ENCODE measurements at regions not wholly inside any gene's neighbourhood (a gene's known extent, or its start where the extent isn't known, plus 50 kb on each side); places are given as distances from the start of the nearest gene placed in this dataset.

GRCh38 chr3:56902468-56903160 is 100.9 kb upstream of the ARHGEF3 start:
- Histone ChIP-seq H3K4me1 (ENCODE audit: control insufficient read depth, insufficient read depth, low read length) (no peaks in the 10 kb centered on the region), H3K36me3 (ENCODE audit: control insufficient read depth, insufficient read depth, low read length) (no peaks in the 10 kb centered on the region), H3K4me3 (ENCODE audit: low read length) (no peak overlapping the region), H3K27me3 (ENCODE audit: control insufficient read depth, insufficient read depth, low read length) (no peaks in the 10 kb centered on the region), H3K9me3 (ENCODE audit: control insufficient read depth, insufficient read depth, low read length) (no peaks in the 10 kb centered on the region), H3K27ac (ENCODE audit: low read length) (no peak overlapping the region)
- Mint-ChIP-seq H3K4me3 (no peak overlapping the region), H3K27me3 (ENCODE audit: low read depth in 2 of 2) (no peaks in the 10 kb centered on the region), H3K9me3 (no peaks in the 10 kb centered on the region), H3K4me1 (peaks cover 39 to 40% of the 10 kb centered on the region in 2 donors), H3K27ac (peak overlapping the region in 1 of 2 donors; percentile 3), H3K36me3 (no peaks in the 10 kb centered on the region)
- no peak for TF ChIP-seq CTCF (IDR thresholded peaks at IDR 0.05)
- 90% methylated on average over 3 of the region's 3 CpGs for WGBS (ENCODE audit: insufficient coverage)
- ATAC-seq (no peak), DNase-seq (no peak)
- intact Hi-C loops (cut with micrococcal nuclease): no loop called here

GRCh38 chr3:56900801-56901200 is 99.1 kb upstream of the ARHGEF3 start:
- no peaks in the 10 kb centered on the region for H3K36me3 Mint-ChIP-seq
- intact Hi-C loops (cut with micrococcal nuclease): no loop called here
- Histone ChIP-seq H3K36me3 (ENCODE audit: control insufficient read depth, insufficient read depth, low read length) (no peaks in the 10 kb centered on the region), H3K9me3 (ENCODE audit: control insufficient read depth, insufficient read depth, low read length) (no peaks in the 10 kb centered on the region), H3K4me1 (ENCODE audit: control insufficient read depth, insufficient read depth, low read length) (no peaks in the 10 kb centered on the region), H3K27ac (ENCODE audit: low read length) (no peak overlapping the region), H3K4me3 (ENCODE audit: low read length) (no peak overlapping the region), H3K27me3 (ENCODE audit: control insufficient read depth, insufficient read depth, low read length) (no peaks in the 10 kb centered on the region)
- ATAC-seq (no peak), DNase-seq (no peak)
- H3K9me3 Mint-ChIP-seq: no peaks in the 10 kb centered on the region
- H3K27me3 Mint-ChIP-seq (ENCODE audit: low read depth in 2 of 2): no peaks in the 10 kb centered on the region
- TF ChIP-seq CTCF (IDR thresholded peaks at IDR 0.05): no peak
- WGBS (ENCODE audit: insufficient coverage): no CpG with 5 or more reads among the region's 1 CpG
- H3K4me1 Mint-ChIP-seq: peaks cover 39 to 47% of the 10 kb centered on the region in 2 donors
- H3K27ac Mint-ChIP-seq: no peak overlapping the region
- H3K4me3 Mint-ChIP-seq: no peak overlapping the region

DNA sequence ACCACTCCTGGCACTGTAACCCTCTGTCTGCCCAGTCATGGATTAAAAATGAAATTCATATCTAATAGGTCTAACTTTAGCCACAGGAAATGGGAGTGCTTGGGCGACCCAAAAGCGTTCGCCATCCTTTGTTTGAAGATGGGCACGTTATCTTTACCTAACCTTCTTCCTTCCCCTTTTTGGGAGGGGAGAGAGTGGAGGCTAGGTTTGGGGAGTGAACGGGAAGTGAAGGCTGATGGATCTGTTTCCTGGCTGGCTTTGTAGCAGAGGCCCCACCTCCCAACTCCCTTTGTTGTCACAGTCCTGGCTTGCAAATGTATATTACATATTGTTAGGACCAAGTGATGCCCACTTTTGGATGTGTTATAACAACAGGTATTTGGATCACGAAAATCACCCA is 98.1 kb upstream of the ARHGEF3 start:
- H3K9me3 ChIP-seq (ENCODE audit: control insufficient read depth, insufficient read depth, low read length): no peaks in the 10 kb centered on the region
- no peaks in the 10 kb centered on the region for H3K27me3 ChIP-seq (ENCODE audit: control insufficient read depth, insufficient read depth, low read length)
- H3K4me1 ChIP-seq (ENCODE audit: control insufficient read depth, insufficient read depth, low read length): peaks cover 5% of the 10 kb centered on the region
- WGBS (ENCODE audit: insufficient coverage): 15% methylated on average over 3 of the region's 6 CpGs
- Mint-ChIP-seq H3K36me3 (no peaks in the 10 kb centered on the region), H3K4me1 (peaks cover 37 to 39% of the 10 kb centered on the region in 2 donors), H3K27ac (no peak overlapping the region), H3K9me3 (no peaks in the 10 kb centered on the region), H3K4me3 (no peak overlapping the region), H3K27me3 (ENCODE audit: low read depth in 2 of 2) (no peaks in the 10 kb centered on the region)
- DNase-seq (no peak), ATAC-seq (no peak)
- H3K36me3 ChIP-seq (ENCODE audit: control insufficient read depth, insufficient read depth, low read length): no peaks in the 10 kb centered on the region
- no peak overlapping the region for H3K4me3 ChIP-seq (ENCODE audit: low read length)
- TF ChIP-seq CTCF (IDR thresholded peaks at IDR 0.05): no peak
- no peak overlapping the region for H3K27ac ChIP-seq (ENCODE audit: low read length)
- intact Hi-C loops (cut with micrococcal nuclease): no loop called here

DNA sequence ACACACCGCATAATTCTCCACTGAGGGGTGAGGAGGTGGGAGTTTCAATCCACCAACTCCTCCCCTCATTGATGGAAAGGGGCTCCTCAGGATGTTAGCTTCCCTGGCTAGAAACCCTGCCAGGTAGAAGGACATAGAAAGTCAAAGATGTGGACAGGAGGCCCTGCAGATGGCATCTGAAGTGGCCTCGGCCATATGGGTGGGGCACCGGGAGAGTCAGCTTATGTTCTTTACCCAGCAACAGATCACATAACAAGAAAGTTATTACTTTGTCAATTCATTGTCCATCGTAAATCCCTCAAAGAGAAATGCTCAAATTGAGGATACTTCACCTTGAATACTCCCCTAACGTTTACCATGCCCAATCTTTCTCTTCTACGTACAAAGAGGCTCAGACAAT is 97.3 kb upstream of the ARHGEF3 start:
- no peaks in the 10 kb centered on the region for H3K27me3 ChIP-seq (ENCODE audit: control insufficient read depth, insufficient read depth, low read length)
- H3K27me3 Mint-ChIP-seq (ENCODE audit: low read depth in 2 of 2): no peaks in the 10 kb centered on the region
- 93% methylated on average over 4 of the region's 6 CpGs for WGBS (ENCODE audit: insufficient coverage)
- H3K27ac Mint-ChIP-seq: no peak overlapping the region
- DNase-seq: no peak
- no peak for TF ChIP-seq CTCF (IDR thresholded peaks at IDR 0.05)
- no peaks in the 10 kb centered on the region for H3K9me3 Mint-ChIP-seq
- no peaks in the 10 kb centered on the region for H3K36me3 ChIP-seq (ENCODE audit: control insufficient read depth, insufficient read depth, low read length)
- no peak overlapping the region for H3K4me3 Mint-ChIP-seq
- no peaks in the 10 kb centered on the region for H3K36me3 Mint-ChIP-seq
- intact Hi-C loops (cut with micrococcal nuclease): no loop called here
- peaks cover 5% of the 10 kb centered on the region for H3K4me1 ChIP-seq (ENCODE audit: control insufficient read depth, insufficient read depth, low read length)
- no peaks in the 10 kb centered on the region for H3K9me3 ChIP-seq (ENCODE audit: control insufficient read depth, insufficient read depth, low read length)
- no peak for ATAC-seq
- peaks cover 34 to 38% of the 10 kb centered on the region in 2 donors for H3K4me1 Mint-ChIP-seq
- H3K27ac ChIP-seq (ENCODE audit: low read length): no peak overlapping the region
- H3K4me3 ChIP-seq (ENCODE audit: low read length): no peak overlapping the region

Data from natural killer cell (primary cell).